AG10803 (cell line): ENCODE measurements at regions not wholly inside any gene's neighbourhood (a gene's known extent, or its start where the extent isn't known, plus 50 kb on each side); places are given as distances from the start of the nearest gene placed in this dataset.

Experiments used
- DNase-seq: peaks from one replicate; pipeline ENCODE4 v3.0.0; 2010; ENCODE audit warnings: low read depth
- H3K4me3 ChIP-seq: 2 replicates; pipeline ENCODE4 v1.5.1; 2011; ENCODE audit warnings: mild to moderate bottlenecking, low read length, control low read depth
- TF ChIP-seq, protein P1 (sequence below): conservative IDR thresholded peaks from 2 replicates; pipeline ENCODE4 v1.5.1; 2011; ENCODE audit warnings: mild to moderate bottlenecking, low read length, control low read depth, inconsistent platforms

DNA sequence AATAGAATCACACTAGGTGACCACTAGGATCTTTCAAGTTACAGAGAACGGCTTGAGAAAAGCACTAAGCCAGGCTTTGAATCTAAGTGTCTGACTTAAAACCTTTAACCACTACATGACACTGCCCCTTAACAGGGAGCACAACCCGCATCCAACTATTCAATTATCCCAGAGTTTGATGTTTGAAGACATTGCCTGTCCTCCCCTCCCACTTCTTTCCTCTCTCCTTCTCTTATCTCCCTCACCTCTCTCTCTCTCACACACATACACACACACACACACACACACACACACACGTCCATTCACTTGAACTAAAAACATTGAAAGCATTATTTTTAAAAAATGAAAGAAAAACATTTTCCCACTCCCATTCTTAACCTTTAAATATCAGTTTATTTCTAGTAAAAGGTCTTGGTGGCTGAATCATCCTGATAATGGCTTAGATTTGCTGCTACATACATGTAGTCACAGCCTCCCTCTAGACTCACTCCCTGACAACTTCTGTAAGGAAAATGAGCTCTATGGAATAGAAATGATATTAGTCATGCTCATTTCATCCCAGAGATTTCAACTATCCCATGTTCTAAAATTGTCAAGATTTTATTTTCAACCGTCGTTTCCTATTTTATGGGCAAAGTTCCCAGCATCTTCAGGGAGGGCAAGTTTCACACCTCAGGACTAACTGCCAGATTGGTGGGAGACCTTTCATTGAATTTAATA lies 53.5 kb upstream of the RAP1B start:
- DNase-seq: peak; percentile 88
- TF ChIP-seq, protein P1, sequence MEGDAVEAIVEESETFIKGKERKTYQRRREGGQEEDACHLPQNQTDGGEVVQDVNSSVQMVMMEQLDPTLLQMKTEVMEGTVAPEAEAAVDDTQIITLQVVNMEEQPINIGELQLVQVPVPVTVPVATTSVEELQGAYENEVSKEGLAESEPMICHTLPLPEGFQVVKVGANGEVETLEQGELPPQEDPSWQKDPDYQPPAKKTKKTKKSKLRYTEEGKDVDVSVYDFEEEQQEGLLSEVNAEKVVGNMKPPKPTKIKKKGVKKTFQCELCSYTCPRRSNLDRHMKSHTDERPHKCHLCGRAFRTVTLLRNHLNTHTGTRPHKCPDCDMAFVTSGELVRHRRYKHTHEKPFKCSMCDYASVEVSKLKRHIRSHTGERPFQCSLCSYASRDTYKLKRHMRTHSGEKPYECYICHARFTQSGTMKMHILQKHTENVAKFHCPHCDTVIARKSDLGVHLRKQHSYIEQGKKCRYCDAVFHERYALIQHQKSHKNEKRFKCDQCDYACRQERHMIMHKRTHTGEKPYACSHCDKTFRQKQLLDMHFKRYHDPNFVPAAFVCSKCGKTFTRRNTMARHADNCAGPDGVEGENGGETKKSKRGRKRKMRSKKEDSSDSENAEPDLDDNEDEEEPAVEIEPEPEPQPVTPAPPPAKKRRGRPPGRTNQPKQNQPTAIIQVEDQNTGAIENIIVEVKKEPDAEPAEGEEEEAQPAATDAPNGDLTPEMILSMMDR: no peak
- H3K4me3 ChIP-seq: no peak overlapping the region

DNA sequence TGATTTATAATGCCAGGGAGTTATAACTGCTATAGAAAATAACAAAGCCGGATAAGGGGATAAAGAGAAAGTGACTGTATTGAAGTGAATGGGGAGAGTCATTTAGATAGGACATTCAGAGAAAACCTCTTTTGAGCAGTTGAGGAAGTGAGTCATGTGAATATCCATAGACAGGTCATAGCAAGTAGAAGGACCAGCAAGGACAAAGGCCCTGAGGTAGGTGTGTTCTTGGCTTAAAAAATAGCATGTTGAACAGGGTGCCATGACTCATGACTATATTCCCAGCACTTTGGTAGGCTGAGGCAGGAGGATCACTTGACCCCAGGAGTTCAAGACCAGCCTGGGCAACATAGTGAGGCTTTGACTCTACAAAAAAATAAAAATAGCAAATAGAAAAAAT lies 51.5 kb upstream of the RAP1B start:
- no peak for DNase-seq
- TF ChIP-seq, protein P1: no peak
- no peak overlapping the region for H3K4me3 ChIP-seq

DNA sequence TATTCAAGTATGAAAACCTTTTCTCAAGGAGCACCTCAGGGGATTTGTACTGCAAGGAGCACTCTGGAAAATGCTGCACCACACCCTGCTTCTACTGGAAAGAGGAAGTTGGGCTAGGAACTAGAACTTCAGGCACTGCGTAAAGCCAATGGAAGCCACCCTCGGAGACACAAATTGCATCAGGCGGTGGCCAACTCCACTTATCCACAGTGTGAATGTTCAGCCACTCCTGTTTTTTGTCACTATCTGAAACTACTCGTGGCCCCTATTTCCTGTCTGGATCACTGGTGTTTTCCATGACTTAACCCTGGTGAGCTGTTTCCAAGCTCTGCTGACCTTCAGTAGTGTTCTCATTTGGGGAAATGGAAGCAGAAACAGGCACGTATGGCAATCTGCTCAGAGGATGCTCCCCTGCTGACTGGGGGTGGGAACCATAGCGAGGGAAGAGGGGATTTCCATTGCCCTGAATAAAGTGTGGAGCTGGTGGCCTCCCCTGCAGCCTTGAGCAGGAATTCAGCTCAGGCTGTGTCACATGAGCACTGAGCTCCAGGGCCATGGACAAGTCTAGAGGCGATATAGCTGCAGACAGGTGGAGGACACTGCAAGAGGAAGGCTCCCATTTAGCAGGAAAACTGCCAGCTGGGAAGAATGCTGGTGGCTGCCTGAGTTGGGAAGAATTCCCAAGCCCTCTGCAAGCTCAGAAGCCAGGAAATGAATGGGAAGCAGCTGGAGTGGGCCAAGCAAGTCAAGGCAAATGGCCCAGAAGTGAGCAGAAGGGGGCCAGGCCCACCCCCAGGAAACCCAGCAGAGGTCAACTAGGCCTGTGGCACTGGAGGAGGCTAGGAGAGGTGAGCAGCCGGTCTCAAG lies 50.5 kb upstream of the RAP1B start:
- TF ChIP-seq, protein P1: no peak
- peak; percentile 65 for DNase-seq
- no peak overlapping the region for H3K4me3 ChIP-seq

DNA sequence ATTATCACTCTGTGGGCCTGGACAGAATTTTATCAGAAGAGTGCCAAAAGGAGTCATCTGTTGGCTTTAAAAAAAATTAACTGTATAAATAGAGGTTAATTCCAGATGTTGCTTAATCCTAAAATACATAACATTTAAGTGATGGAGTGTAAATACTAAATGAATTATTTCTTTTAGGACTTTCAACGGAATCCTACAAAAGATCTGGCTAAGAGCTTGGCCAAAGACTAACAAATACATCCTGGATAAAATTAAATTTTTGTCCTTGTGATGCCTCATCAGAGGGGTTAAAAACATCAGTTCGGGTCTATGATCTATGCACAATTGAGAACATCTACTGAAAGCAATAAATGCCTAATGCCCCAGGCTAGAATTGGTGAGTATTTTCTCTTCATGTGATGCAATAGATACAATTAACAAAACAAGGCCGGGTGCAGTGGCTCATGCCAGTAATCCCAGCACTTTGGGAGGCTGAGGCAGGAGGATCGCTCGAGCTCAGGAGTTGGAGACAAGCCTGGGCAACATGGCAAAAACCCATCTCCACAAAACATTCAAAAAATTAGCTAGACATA lies 49.8 kb upstream of the RAP1B start:
- H3K4me3 ChIP-seq: no peak overlapping the region
- TF ChIP-seq, protein P1: no peak
- peak; percentile 55 for DNase-seq
